Activated CD4-positive, alpha-beta T cell treated with anti-CD3 and anti-CD28 coated beads, Interleukin-2, amount 50 U/mL, for 16 hours (primary cell): ENCODE measurements at regions not wholly inside any gene's neighbourhood (a gene's known extent, or its start where the extent isn't known, plus 50 kb on each side); places are given as distances from the start of the nearest gene placed in this dataset.

Experiments used
- DNase-seq: peaks from one replicate; pipeline ENCODE4 v3.0.0-alpha.2; 2020

DNA sequence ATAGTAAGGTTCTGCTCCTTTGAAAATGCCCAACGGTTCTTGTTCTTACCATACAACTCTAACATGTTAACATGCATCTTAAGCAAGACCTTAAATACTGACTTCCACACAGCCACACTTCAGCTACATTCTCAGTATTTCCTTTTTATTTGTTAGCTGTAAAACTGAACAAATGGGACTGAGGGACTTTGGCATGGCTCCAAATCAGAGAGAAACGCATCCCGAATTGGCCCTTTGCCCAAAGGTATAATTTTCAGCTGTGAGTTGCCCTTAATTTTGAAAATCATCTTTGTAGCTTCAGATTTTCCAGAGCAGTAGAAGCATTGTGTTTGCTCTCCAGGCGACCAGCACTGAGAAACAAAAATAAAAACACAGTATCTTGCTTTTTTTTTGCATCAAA is 56.4 kb downstream of the NEUROD6 start:
- no peak for DNase-seq

DNA sequence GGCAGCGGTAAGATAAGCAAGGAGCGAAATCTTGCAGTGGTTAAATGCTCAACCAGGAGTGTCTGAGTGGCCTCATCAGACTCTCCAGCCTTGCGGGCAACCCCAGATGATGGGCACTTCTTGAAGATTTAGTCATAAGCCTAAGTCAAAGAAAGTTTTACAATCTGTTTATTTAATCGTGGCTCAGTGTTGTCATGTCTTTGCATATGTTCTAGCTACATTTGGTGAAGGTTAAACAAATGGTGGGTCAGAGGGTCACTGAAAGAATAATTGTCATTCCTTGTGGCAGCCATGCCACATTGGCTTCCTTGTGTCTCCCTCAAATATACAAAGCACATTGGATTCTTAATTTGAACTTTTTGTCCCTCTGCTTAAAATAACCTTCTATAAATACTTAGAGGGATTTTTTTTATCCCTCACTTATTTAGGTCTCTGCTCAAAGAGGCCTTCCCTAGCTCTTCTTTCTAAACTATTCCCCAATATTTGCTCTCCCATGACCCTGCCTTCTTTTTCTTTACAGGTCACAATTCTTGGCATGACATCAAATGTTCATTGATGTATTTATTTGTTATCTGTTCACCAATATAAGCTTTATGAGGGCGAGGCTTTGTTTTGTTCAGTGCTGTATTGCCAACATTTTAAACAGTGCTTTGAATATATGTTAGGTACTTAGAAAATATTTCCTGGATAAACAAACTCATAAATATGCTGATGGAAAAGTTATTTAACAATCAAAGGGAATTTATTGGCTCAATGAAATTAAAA is 68.7 kb downstream of the NEUROD6 start:
- no peak for DNase-seq

GRCh38 chr7:31267486-31267885 is 73.0 kb downstream of the NEUROD6 start:
- DNase-seq: no peak

DNA sequence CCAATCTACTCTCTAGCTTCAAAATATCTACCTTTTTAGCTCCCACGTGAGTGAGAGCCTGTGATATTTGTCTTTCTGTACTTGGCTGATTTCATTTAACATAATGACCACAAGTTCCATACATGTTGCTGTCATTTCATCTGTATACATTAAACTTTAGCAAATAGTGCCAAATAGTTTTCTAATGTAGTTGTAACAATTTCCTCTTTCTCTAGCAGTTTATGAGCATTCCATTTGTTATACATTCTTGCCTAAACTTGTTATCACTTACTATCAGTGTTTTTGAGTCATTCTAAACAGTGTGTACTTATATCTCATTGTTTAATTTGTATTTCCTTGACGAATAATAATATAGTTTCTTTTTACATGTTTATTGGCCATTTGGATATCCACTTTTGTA is 77.2 kb downstream of the NEUROD6 start:
- DNase-seq: no peak

- no peak for DNase-seq
Measured at GRCh38 chr7:31261341-31261740, 79.2 kb downstream of the NEUROD6 start.

- no peak for DNase-seq
Measured at GRCh38 chr7:31260851-31261250, 79.7 kb downstream of the NEUROD6 start.

DNA sequence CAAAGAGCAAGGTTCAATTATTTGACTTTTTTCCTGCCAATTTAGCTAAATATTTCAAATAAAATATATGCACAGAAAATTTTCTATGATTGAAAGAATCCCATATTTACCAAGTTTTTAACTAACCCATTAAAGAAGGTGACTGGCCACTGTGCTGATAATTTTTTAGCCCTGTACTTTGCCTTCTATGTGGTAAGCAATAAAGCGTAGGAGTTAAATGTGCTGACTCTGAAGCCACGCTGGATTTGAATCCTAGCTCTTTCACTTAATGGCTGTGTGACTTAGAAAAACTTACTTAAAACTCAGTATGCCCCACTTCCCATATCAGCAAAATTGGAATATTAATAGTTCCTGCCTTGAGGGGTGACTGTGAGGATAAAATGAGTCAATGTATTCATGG is 82.1 kb downstream of the NEUROD6 start:
- no peak for DNase-seq

- no peak for DNase-seq
Measured at GRCh38 chr7:31256506-31256905, 84.0 kb downstream of the NEUROD6 start.

DNA sequence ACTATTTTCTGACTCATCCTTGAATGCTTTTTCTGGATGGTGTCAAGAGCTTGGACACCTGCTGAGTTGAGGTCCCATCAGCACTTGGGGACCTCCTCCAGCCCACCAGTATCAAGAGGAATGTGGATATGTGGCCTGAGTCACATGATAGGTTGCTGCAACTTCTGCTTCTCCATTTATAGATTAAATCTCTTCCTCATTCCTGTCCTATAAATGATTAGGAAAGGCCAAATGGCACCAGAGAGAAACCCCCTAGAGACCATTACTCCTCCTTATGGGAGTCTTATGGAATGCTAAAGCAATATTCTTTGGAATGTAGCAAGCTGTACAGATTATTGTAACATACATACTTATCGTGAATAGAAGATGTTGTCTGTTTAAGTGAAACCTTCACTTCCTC is 85.6 kb downstream of the NEUROD6 start:
- no peak for DNase-seq

GRCh38 chr7:31253532-31253931 is 87.0 kb downstream of the NEUROD6 start:
- no peak for DNase-seq

- no peak for DNase-seq
Measured at GRCh38 chr7:31251441-31251840, 89.1 kb downstream of the NEUROD6 start.

DNA sequence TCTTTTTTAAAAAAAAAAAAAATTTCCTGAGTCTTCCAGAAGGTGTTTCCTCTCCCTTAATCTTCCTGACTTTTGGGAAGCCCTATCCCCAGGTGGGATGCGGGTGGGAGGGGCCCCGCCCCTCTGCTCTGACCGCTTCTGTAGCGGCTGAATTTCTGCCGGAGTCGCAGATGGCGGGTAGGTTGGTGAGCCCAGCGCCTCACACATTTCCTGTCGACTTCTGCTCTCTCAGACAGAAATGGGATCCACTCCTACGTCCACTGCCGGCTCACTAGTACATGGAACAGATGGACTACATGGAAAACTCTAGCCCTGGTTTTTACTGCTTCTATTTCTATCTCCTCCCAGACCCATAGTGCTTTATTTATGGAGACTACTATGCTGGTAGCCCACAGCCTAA is 90.9 kb downstream of the NEUROD6 start:
- no peak for DNase-seq

DNA sequence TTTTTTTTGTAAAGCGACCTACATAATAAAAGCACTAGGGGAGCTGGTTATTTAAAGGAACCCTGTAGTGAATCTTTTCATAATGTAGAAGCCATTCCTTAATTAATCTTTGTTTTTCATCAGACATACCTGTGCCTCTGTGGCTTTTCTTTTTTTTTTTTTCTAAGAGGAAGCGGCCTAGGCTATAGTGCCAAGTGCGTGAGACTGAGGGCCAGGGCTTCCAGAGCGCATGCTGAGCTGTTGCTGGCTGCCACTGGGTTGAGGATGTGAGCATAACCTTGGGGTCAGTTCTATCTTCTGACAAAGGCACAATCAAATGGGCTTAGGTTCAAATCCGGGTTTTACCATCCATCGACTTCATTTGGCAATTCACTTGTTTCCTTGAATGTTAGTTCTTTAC is 103.7 kb downstream of the NEUROD6 start:
- DNase-seq: no peak

GRCh38 chr7:31234836-31235605 is 105.5 kb downstream of the NEUROD6 start:
- DNase-seq: no peak

DNA sequence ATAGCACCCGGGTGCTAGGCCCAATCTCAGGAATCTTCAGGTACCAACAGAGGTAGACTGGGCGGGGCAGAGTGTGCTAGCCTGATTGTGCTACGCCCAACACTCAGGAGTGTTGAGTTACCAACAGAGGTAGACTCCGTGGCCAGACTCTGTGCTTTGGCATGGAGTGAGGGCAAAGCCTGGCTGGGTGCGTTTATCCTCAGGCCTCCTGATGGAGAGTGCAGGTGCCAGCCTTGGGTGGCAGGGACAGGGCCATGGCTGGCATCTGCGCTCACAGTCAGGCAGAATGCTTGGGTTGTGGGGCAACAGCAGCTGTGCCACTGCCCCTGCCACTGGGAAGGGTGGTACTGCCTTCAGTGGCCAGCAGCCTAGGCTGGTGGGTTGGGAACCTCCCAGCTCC is 111.6 kb downstream of the NEUROD6 start:
- DNase-seq: no peak

DNA sequence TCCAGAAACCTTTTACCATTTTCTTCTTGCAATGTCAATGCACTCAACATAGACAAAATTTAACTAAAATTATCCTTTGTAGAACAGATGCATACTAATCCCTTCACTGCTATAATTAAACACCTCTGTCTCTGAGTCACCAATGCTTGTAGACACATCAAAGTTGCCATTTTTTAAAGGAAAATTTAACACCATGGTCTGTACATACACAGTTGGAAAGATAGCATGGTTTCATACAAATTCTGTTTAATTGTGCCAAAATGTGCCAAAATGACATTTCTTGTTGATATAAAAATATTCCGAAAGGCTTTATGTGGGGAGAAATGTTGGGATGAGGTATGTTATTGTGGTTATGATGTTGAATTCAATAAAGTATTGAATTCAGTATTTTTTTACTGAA is 125.8 kb downstream of the NEUROD6 start:
- no peak for DNase-seq

- DNase-seq: no peak
Measured at GRCh38 chr7:31211281-31211680, 129.2 kb downstream of the NEUROD6 start.

DNA sequence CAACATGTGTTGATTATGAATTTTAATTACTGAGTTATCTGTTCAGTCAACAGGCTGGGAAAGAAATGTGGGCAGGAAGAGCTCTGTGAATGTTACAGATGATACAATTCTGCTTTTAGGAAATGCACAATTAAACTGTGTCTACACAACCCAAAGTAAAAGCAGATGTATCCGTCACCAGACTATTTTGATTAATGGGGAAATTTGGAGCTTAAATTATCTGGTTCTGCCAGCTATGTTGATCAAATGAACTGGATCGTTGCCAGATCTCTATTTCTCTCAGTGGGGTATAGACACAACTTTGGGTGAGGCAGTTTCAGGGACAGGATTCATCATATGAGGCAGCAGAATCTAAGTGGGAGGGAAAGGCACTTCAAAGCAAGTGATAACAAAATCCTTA is 136.5 kb downstream of the NEUROD6 start:
- no peak for DNase-seq

GRCh38 chr7:31203551-31203950 is 137.0 kb downstream of the NEUROD6 start:
- DNase-seq: no peak

- no peak for DNase-seq
Measured at GRCh38 chr7:31202801-31203200, 137.7 kb downstream of the NEUROD6 start.

GRCh38 chr7:31192986-31193385 is 140.9 kb downstream of the ADCYAP1R1 start:
- peak; percentile 20 for DNase-seq

DNA sequence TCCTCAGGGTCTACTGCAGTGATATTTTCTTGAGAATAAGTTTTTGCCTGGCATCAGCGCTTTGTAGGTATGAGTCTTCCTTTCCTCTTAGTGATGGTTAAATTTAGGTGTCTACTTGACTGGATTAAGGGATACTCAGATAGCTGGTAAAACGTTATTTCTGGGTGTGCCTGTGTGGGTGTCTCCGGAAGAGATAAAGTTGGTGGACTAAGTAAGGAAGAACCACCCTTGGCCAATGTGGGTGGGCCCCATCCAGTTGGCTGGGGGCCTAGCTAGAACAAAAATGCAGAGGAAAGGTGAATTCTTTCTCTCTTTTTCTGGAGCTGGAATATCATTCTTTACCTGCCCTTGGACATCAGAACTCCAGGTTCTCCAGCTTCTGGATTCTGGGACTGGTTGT is 138.8 kb downstream of the ADCYAP1R1 start:
- DNase-seq: no peak

DNA sequence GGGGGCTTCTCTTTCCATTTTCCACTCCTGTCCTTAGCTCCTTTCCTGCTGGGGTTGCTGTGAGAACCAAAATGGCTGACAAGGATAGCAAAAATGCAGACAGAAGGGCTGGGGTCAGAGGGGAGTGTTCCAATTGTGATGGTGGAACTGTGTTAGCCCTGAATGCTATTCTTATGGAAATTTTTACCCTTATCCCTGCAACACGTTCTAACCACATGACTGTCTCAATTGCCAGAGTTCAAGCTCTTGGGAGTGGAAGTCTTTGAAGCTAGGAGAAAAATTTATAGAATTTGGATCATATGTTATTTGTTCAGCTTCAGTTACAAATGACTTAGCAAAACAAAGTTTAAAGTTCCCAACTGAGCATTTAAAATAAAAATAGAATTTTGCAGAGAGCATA is 134.1 kb downstream of the ADCYAP1R1 start:
- no peak for DNase-seq

DNA sequence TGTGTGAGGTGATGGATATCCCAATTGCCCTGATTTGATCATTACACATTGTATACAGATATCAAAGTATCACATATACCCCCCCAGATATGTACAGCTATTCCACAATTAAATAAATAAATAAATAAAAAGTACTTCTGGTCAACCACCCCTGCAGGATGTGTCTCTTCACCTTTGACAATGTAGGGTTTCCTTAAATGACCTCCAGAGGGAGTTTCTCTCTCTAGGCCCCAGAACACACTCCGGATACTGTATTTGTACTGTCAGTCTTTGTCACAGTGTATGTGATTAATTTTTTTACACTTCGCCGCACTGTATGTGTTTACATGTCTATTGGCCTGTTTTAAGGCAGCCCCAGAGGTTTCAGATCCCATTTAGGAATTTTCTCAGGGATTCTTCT is 123.6 kb downstream of the ADCYAP1R1 start:
- DNase-seq: no peak

DNA sequence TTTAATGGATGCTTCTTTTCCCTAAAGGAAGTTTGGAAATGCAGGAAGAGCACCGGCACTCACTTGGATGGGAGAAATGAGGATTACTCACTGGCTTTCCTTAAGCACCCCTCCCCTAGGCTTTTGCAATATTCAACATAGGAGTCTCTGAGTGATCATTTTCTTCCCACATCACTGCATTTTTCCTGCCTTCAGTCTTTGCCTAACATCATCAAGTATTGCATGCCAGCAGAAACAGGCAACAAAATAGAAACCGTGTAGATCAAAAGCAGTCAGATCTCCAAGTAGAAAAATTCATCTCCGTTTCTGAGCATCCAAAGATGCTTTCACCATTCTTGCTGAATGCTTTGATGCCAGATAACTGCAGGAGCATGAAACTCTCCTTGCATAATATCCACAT is 119.9 kb downstream of the ADCYAP1R1 start:
- no peak for DNase-seq
